IMR-90 (cell line): ENCODE measurements at regions not wholly inside any gene's neighbourhood (a gene's known extent, or its start where the extent isn't known, plus 50 kb on each side); places are given as distances from the start of the nearest gene placed in this dataset.
"Not testable (repeated sequence)": the region's sequence is repeated elsewhere in the genome, so short reads cannot be mapped to it uniquely, and the experiment has no call there.

Experiments
- BHLHE40 ChIP-seq: fragments of 150-350 bp; IDR thresholded peaks from 2 replicates; pipeline ENCODE4 v1.6.1; 2016; ENCODE audit warnings: mild to moderate bottlenecking, low read depth, low read length
- CEBPB ChIP-seq: IDR thresholded peaks from 2 replicates; pipeline ENCODE4 v1.6.1; 2012; ENCODE audit warnings: low read depth, low read length, improper control_type of control experiment
- CTCF ChIP-seq: conservative IDR thresholded peaks from 2 replicates; pipeline ENCODE4 v1.5.1; 2012; ENCODE audit warnings: mild to moderate bottlenecking, low read depth, low read length, improper control_type of control experiment
- MAFK ChIP-seq: IDR thresholded peaks from 2 replicates; pipeline ENCODE4 v1.6.1; 2012; ENCODE audit warnings: low read depth, low read length, improper control_type of control experiment
- MXI1 ChIP-seq: IDR thresholded peaks from 2 replicates; pipeline ENCODE4 v1.6.1; 2012; ENCODE audit warnings: low read depth, mild to moderate bottlenecking, low read length, moderate library complexity, borderline replicate concordance
- NFE2L2 ChIP-seq: fragments of 150-350 bp; IDR thresholded peaks from 2 replicates; pipeline ENCODE4 v1.6.1; 2016; ENCODE audit warnings: low read depth, mild to moderate bottlenecking, low read length
- POLR2A ChIP-seq: IDR thresholded peaks from 2 replicates; pipeline ENCODE4 v1.6.1; 2012; ENCODE audit warnings: mild to moderate bottlenecking, low read depth, low read length
- RCOR1 ChIP-seq: IDR thresholded peaks from 2 replicates; pipeline ENCODE4 v1.6.1; 2012; ENCODE audit warnings: mild to moderate bottlenecking, low read length, improper control_type of control experiment; ENCODE audit not compliant: insufficient replicate concordance
- RFX5 ChIP-seq: IDR thresholded peaks from 2 replicates; pipeline ENCODE4 v1.8.0; 2012; ENCODE audit warnings: low read depth, mild to moderate bottlenecking, low read length, moderate library complexity

GRCh38 chr21:14020108-14020507 is 190.6 kb downstream of the LIPI start:
- TF ChIP-seq CTCF, RFX5, NFE2L2, CEBPB, MAFK, POLR2A, RCOR1, BHLHE40, MXI1: not testable (repeated sequence)
